Fibroblast of villous mesenchyme (primary cell): ENCODE measurements at regions not wholly inside any gene's neighbourhood (a gene's known extent, or its start where the extent isn't known, plus 50 kb on each side); places are given as distances from the start of the nearest gene placed in this dataset.

Experiments
- DNase-seq: peaks from one replicate; pipeline ENCODE4 v3.0.0-alpha.2; 2010; ENCODE audit warnings: low read depth
- H3K4me3 ChIP-seq: 2 replicates; pipeline ENCODE4 v1.5.1; 2011; ENCODE audit warnings: low read depth, mild to moderate bottlenecking, low read length
- CTCF ChIP-seq: IDR thresholded peaks from 2 replicates; pipeline ENCODE4 v1.5.1; 2012; ENCODE audit warnings: low read depth, mild to moderate bottlenecking, low read length; ENCODE audit not compliant: insufficient read depth

GRCh38 chr3:184652465-184652864 is 59.4 kb downstream of the MAGEF1 start:
- no peak for TF ChIP-seq CTCF
- no peak for DNase-seq
- H3K4me3 ChIP-seq, result no peak overlapping the region

- no peak overlapping the region for H3K4me3 ChIP-seq
- TF ChIP-seq CTCF, result no peak
- DNase-seq, result no peak
Measured at GRCh38 chr3:184651904-184652303, 60.0 kb downstream of the MAGEF1 start.

- H3K4me3 ChIP-seq, result no peak overlapping the region
- peak; percentile 51 for DNase-seq
- TF ChIP-seq CTCF, result no peak
Measured at GRCh38 chr3:184648636-184649035, 63.2 kb downstream of the MAGEF1 start.

GRCh38 chr3:184647405-184647936 is 64.4 kb downstream of the MAGEF1 start:
- no peak for DNase-seq
- no peak overlapping the region for H3K4me3 ChIP-seq
- TF ChIP-seq CTCF, result no peak

- no peak for TF ChIP-seq CTCF
- no peak overlapping the region for H3K4me3 ChIP-seq
- peak; percentile 43 for DNase-seq
Measured at GRCh38 chr3:184645336-184645735, 66.5 kb downstream of the MAGEF1 start.

GRCh38 chr3:184643442-184643841 is 68.4 kb downstream of the MAGEF1 start:
- no peak overlapping the region for H3K4me3 ChIP-seq
- DNase-seq, result no peak
- TF ChIP-seq CTCF, result no peak

GRCh38 chr3:184642631-184643285 is 69.1 kb downstream of the MAGEF1 start:
- peak; percentile 45 for DNase-seq
- TF ChIP-seq CTCF, result no peak
- no peak overlapping the region for H3K4me3 ChIP-seq
